BJ (cell line): ENCODE measurements at regions not wholly inside any gene's neighbourhood (a gene's known extent, or its start where the extent isn't known, plus 50 kb on each side); places are given as distances from the start of the nearest gene placed in this dataset.

Experiments used
- CTCF ChIA-PET: fragments of 350-600 bp; formaldehyde crosslinking; extraction: SDS; loops from one replicate; lab custom pipeline; 2021; ENCODE audit warnings: antibody characterized with exemption, inconsistent platforms; lab: Yijun Ruan, JAX
- POLR2A ChIA-PET: fragments of 300-600 bp; sonication (Branson Sonifier 250); formaldehyde crosslinking; extraction: SDS; loops from one replicate; lab custom pipeline; 2021; ENCODE audit warnings: antibody characterized with exemption; lab: Charles Lee
- DNase-seq: peaks from one replicate; pipeline ENCODE4 v3.0.0-alpha.2; 2011; ENCODE audit warnings: low read depth
- H3K27me3 ChIP-seq: 2 replicates; pipeline ENCODE4 v1.6.0; 2011; ENCODE audit warnings: low read length; ENCODE audit not compliant: control insufficient read depth, insufficient read depth
- H3K36me3 ChIP-seq: 2 replicates; pipeline ENCODE4 v1.5.1; 2011; ENCODE audit warnings: low read length; ENCODE audit not compliant: control insufficient read depth, insufficient read depth
- H3K4me3 ChIP-seq: 2 replicates; pipeline ENCODE4 v1.5.1; 2011; ENCODE audit warnings: low read depth, mild to moderate bottlenecking, control low read depth, low read length
- CTCF ChIP-seq: IDR thresholded peaks from 2 replicates; pipeline ENCODE4 v1.5.1; 2011; ENCODE audit warnings: low read depth, mild to moderate bottlenecking, control low read depth, inconsistent platforms, low read length, moderate library complexity; ENCODE audit not compliant: insufficient read depth

GRCh38 chr5:28488752-28489151 lies 1450.4 kb upstream of the CDH9 start:
- ChIA-PET POLR2A (no interaction called here), CTCF (no interaction called here)

GRCh38 chr5:28483327-28484025 lies 1445.1 kb upstream of the CDH9 start:
- POLR2A ChIA-PET: no interaction called here
- no peak for TF ChIP-seq CTCF
- H3K4me3 ChIP-seq: no peak overlapping the region

More at GRCh38 chr5:28488752-28489151, 1450.4 kb upstream of the CDH9 start:
- H3K4me3 ChIP-seq: no peak overlapping the region
- no peak for DNase-seq
- no peaks in the 10 kb centered on the region for H3K27me3 ChIP-seq
- TF ChIP-seq CTCF: no peak
- H3K36me3 ChIP-seq: no peaks in the 10 kb centered on the region

GRCh38 chr5:28473531-28474107 lies 1435.2 kb upstream of the CDH9 start:
- DNase-seq: no peak
- Histone ChIP-seq H3K36me3 (no peaks in the 10 kb centered on the region), H3K27me3 (no peaks in the 10 kb centered on the region), H3K4me3 (no peak overlapping the region)
- ChIA-PET POLR2A (no interaction called here), CTCF (no interaction called here)
- TF ChIP-seq CTCF: no peak

More at GRCh38 chr5:28483327-28484025, 1445.1 kb upstream of the CDH9 start:
- DNase-seq: no peak
- CTCF ChIA-PET: no interaction called here
- no peaks in the 10 kb centered on the region for H3K36me3 ChIP-seq
- no peaks in the 10 kb centered on the region for H3K27me3 ChIP-seq

- no peak for DNase-seq
- no peak for TF ChIP-seq CTCF
- H3K27me3 ChIP-seq: no peaks in the 10 kb centered on the region
- no peaks in the 10 kb centered on the region for H3K36me3 ChIP-seq
- ChIA-PET CTCF (no interaction called here), POLR2A (no interaction called here)
- no peak overlapping the region for H3K4me3 ChIP-seq
Observed at GRCh38 chr5:28468166-28468565, 1429.8 kb upstream of the CDH9 start.

GRCh38 chr5:28463728-28464127 lies 1425.3 kb upstream of the CDH9 start:
- no peak for TF ChIP-seq CTCF
- no peak for DNase-seq
- ChIA-PET POLR2A (no interaction called here), CTCF (no interaction called here)
- H3K36me3 ChIP-seq: no peaks in the 10 kb centered on the region
- H3K27me3 ChIP-seq: no peaks in the 10 kb centered on the region
- no peak overlapping the region for H3K4me3 ChIP-seq
